DND-41 (cell line): ENCODE measurements at regions not wholly inside any gene's neighbourhood (a gene's known extent, or its start where the extent isn't known, plus 50 kb on each side); places are given as distances from the start of the nearest gene placed in this dataset.

Source experiments
- ATAC-seq: fragments of 200-7000 bp; cut with Tn5 transposase; 3 replicates; pipeline ENCODE4 v1.9.1; 2021; ENCODE audit warnings: low read depth; ENCODE audit not compliant: insufficient read depth
- DNase-seq: peaks from one replicate; pipeline ENCODE4 v3.0.0-alpha.2; 2020
- H2AFZ ChIP-seq: 2 replicates; pipeline ENCODE4 v1.6.0; 2012; ENCODE audit warnings: low read depth, low read length
- H3K27ac ChIP-seq: 2 replicates; pipeline ENCODE4 v1.5.1; 2012; ENCODE audit warnings: low read length, inconsistent platforms
- H3K27me3 ChIP-seq: fragments of 200-600 bp; sonication (generic); 2 replicates; pipeline ENCODE4 v1.6.0; 2012; ENCODE audit warnings: low read length, mild to moderate bottlenecking, inconsistent platforms; ENCODE audit not compliant: insufficient read depth, poor library complexity
- H3K36me3 ChIP-seq: 2 replicates; pipeline ENCODE4 v1.5.1; 2012; ENCODE audit warnings: low read length, inconsistent platforms; ENCODE audit not compliant: insufficient read depth
- H3K4me1 ChIP-seq: 2 replicates; pipeline ENCODE4 v1.5.1; 2012; ENCODE audit warnings: mild to moderate bottlenecking, low read length; ENCODE audit not compliant: insufficient read depth
- H3K4me2 ChIP-seq: 2 replicates; pipeline ENCODE4 v1.6.0; 2012; ENCODE audit warnings: mild to moderate bottlenecking, moderate library complexity, low read length, inconsistent platforms; ENCODE audit not compliant: insufficient read depth
- H3K4me3 ChIP-seq, 2 experiments: fragments of 200-600 bp in 1 of 2; shearing (Covaris generic) in 1 of 2; 2 replicates each; pipeline ENCODE4 v1.5.1; 2012 to 2016; ENCODE audit warnings: inconsistent platforms in 2 of 2, low read length in 2 of 2, mild to moderate bottlenecking in 2 of 2, low read depth in 1 of 2, moderate library complexity in 1 of 2
- H3K79me2 ChIP-seq: 2 replicates; pipeline ENCODE4 v1.6.0; 2012; ENCODE audit warnings: low read length, inconsistent platforms; ENCODE audit not compliant: insufficient read depth
- H3K9ac ChIP-seq: 2 replicates; pipeline ENCODE4 v1.6.0; 2012; ENCODE audit warnings: low read depth, mild to moderate bottlenecking, inconsistent platforms, low read length, moderate library complexity
- H3K9me3 ChIP-seq: 2 replicates; pipeline ENCODE4 v1.5.1; 2012; ENCODE audit warnings: low read length, moderate library complexity, mild to moderate bottlenecking, inconsistent platforms; ENCODE audit not compliant: insufficient read depth, severe bottlenecking
- H4K20me1 ChIP-seq: 2 replicates; pipeline ENCODE4 v1.6.0; 2012; ENCODE audit warnings: low read length; ENCODE audit not compliant: insufficient read depth
- CTCF ChIP-seq: IDR thresholded peaks from 2 replicates; pipeline ENCODE4 v1.5.1; 2012; ENCODE audit warnings: borderline replicate concordance, low read length, moderate library complexity, mild to moderate bottlenecking; ENCODE audit not compliant: poor library complexity, severe bottlenecking; ENCODE audit errors: extremely low read depth
- EZH2 ChIP-seq: IDR thresholded peaks from 3 replicates; pipeline ENCODE4 v1.6.1; 2012; ENCODE audit warnings: borderline replicate concordance, low read depth, mild to moderate bottlenecking, moderate library complexity, low read length, inconsistent platforms; ENCODE audit not compliant: severe bottlenecking

DNA sequence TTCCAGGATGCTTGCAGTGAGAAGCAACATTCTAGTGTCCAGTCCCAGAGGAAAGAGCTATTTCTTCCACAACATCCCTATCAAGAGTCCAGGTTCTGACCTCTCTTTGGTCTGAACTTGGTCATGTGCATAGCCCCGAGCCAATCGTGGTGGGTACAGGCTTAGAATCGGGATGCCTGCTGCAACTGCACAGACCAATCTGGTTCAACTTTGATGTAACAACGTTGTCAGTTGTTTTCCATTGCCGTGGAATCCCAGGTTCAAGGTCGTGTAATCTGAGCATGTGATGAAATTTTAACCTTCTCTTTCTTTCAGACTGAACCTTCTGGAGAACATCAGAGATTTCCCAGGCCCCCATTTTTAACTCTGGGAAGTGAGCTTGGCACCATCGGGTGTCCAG, 130.5 kb downstream of the ANKRD60 start:
- H3K79me2 ChIP-seq = no peaks in the 10 kb centered on the region
- no peaks in the 10 kb centered on the region for H3K36me3 ChIP-seq
- no peak for TF ChIP-seq CTCF
- no peak for TF ChIP-seq EZH2
- H3K9me3 ChIP-seq = no peaks in the 10 kb centered on the region
- H3K4me1 ChIP-seq = no peaks in the 10 kb centered on the region
- H3K4me3 ChIP-seq = no peak overlapping the region
- no peak overlapping the region for H3K4me2 ChIP-seq
- no peak overlapping the region for H3K9ac ChIP-seq
- ATAC-seq (no peak), DNase-seq (no peak)
- no peaks in the 10 kb centered on the region for H4K20me1 ChIP-seq
- no peak overlapping the region for H2AFZ ChIP-seq
- peaks cover 6% of the 10 kb centered on the region for H3K27me3 ChIP-seq
- H3K27ac ChIP-seq = no peak overlapping the region

DNA sequence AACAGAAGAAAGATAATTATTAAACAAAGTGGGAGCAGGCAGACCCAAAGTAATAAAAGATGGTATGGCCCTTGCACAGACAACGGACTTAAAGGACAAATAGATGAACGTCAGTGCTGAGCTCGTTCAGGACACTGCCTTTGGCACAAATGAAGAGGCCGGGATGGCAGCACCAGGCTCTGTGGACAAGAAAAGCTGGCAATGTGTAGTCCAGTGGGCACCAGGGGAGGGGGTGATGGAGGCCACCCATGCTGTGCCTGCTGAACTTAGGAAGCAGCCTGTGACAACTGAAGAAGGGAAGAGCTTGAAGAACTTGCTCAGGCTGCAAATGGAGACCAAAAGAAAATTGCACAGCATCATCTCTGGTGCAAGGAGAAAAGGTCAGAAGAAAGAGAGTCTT, 131.0 kb downstream of the ANKRD60 start:
- Histone ChIP-seq H3K27ac (no peak overlapping the region), H3K36me3 (no peaks in the 10 kb centered on the region), H3K9ac (no peak overlapping the region), H3K4me3 (no peak overlapping the region), H2AFZ (no peak overlapping the region), H3K4me2 (no peak overlapping the region), H4K20me1 (no peaks in the 10 kb centered on the region), H3K27me3 (peaks cover 2% of the 10 kb centered on the region), H3K79me2 (no peaks in the 10 kb centered on the region), H3K4me1 (no peaks in the 10 kb centered on the region), H3K9me3 (no peaks in the 10 kb centered on the region)
- DNase-seq = no peak
- ATAC-seq = no peak
- TF ChIP-seq CTCF (no peak), EZH2 (no peak)

DNA sequence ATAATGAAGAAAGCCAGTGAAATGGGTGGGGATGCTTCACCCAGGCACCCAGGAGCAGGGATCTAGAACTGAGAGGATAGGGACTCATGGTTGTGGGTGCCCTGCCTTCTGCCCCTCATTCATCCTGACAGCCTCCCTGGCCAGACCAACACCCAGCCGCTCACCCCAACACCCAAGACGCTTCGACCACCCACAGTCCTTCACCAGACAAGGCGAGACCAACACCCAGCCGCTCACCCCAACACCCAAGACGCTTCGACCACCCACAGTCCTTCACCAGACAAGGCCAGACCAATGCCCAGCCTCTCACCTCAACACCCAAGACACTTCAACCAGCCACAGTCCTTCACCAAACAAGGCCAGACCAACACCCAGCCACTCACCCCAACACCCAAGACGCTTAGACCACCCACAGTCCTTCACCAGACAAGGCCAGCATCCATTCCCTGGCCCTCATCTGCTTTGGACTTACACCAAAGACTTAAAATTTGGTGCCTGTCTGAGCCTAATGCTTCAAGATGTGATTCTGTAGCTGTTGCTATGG, 131.5 kb downstream of the ANKRD60 start:
- Histone ChIP-seq H3K79me2 (no peaks in the 10 kb centered on the region), H3K4me3 (no peak overlapping the region), H3K4me2 (no peak overlapping the region), H3K4me1 (no peaks in the 10 kb centered on the region), H2AFZ (no peak overlapping the region), H3K36me3 (no peaks in the 10 kb centered on the region), H3K27me3 (peaks cover 2% of the 10 kb centered on the region), H3K9me3 (no peaks in the 10 kb centered on the region), H3K27ac (no peak overlapping the region), H3K9ac (no peak overlapping the region), H4K20me1 (no peaks in the 10 kb centered on the region)
- no peak for TF ChIP-seq CTCF
- no peak for TF ChIP-seq EZH2
- ATAC-seq (no peak), DNase-seq (no peak)

- no peak for DNase-seq
- Histone ChIP-seq H3K4me3 (no peak overlapping the region), H3K4me1 (no peaks in the 10 kb centered on the region), H3K9ac (no peak overlapping the region), H3K9me3 (no peaks in the 10 kb centered on the region), H3K36me3 (no peaks in the 10 kb centered on the region), H2AFZ (no peak overlapping the region), H3K79me2 (no peaks in the 10 kb centered on the region), H3K4me2 (no peak overlapping the region), H3K27ac (no peak overlapping the region), H4K20me1 (no peaks in the 10 kb centered on the region), H3K27me3 (peaks cover 2% of the 10 kb centered on the region)
- no peak for ATAC-seq
- TF ChIP-seq EZH2 = no peak
- no peak for TF ChIP-seq CTCF
These were observed 133.8 kb downstream of the ANKRD60 start for GRCh38 chr20:58094698-58095097.
